ENCODE measurements at regions not wholly inside any gene's neighbourhood (a gene's known extent, or its start where the extent isn't known, plus 50 kb on each side); places are given as distances from the start of the nearest gene placed in this dataset.

- no peak for DNase-seq (ENCODE audit: low read depth)
These were observed 261.9 kb upstream of the EPHA4 start for GRCh38 chr2:221833966-221834365.

GRCh38 chr2:221831051-221831450, 258.9 kb upstream of the EPHA4 start:
- DNase-seq (ENCODE audit: low read depth), result no peak

GRCh38 chr2:221822416-221822815, 250.3 kb upstream of the EPHA4 start:
- peak; percentile 56 for DNase-seq (ENCODE audit: low read depth)

DNA sequence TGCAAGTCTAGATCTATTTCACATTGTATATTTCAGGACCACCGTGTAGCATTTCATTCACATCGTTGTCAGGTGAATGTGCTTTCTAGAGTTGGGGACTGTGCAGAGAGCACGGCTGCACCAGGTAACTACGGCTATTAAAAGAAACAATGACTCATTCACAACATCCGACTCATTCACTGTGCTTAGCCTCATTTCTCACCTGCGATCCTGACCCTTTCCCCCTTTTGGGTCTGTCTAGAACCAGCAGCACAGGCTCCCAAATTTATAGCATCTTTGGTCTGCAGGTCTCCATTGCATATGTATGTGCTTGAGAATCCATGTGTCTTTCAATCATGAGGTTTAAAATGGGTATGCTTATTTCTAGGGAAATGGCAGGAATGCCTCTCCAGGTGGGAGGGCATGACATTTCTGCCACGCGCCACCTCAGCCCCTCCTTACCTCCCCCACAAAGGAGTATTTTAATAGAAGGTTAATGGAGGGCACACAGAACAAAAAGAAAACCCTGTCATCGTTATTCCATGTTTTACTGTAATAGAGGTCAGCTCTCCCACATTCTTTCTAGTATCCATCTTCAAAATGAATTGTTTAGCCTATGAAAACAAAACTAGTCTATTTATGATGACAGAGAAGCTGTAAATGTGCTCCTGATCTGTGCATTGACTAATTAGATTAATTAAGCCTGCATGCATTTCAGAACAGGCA, 246.7 kb upstream of the EPHA4 start:
- no peak for DNase-seq (ENCODE audit: low read depth)

DNA sequence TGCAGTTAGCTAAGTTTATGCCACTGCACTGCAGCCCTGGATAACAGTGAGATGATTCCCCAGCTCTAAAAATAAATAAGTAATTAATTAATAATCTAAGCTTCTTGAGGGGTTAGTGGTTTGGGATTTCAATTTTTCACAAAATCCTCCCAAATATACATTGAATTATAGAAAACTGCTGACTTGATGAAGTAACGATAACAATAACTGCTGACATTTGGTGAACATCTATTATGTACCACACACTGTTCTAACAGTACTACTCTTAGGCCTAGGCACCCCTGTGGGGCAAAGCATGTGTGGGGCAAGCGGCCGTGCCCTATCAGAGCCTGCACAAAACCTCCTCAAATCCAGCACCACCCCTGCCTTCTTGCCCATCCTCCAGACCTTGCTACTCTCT, 245.8 kb upstream of the EPHA4 start:
- DNase-seq (ENCODE audit: low read depth), result no peak

- peak; percentile 60 for DNase-seq (ENCODE audit: low read depth)
These were observed 244.9 kb upstream of the EPHA4 start for GRCh38 chr2:221817052-221817451.

DNA sequence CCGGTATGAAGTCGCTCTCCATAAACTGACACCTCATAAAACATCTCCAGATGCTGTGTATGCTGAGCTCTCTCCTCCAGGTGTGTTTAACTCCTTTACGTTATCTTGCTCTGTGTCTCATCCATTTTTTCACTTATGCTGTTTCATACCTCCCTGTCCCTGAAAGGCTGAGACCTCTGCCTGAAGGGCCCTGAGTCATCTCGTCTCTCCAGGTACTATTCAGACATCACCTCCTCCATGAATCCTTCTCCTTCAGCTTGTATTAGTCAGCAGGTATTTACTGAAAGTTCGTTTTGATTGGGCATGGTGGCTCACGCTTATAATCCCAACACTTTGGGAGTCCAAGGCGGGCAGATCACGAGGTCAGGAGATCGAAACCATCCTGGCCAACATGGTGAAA, 244.5 kb upstream of the EPHA4 start:
- no peak for DNase-seq (ENCODE audit: low read depth)

DNA sequence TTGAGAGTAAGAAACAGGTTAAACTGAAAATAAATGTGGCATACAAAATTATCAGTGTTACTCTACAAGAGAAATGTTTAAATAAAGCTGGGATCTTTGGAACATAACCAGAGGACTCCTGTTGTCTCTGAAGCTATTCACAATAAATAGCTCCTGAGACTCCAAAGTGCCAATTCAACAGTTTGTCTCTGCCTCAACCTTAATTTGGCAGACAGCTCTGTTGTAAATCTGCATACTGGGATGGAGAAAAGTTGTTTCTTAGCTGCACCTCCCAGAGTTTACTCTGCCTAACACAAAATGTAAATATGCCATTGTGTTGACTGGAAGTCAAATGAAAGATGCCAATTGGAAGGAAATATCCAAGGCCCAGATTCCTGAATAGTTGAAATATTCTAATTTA, 238.5 kb upstream of the EPHA4 start:
- no peak for DNase-seq (ENCODE audit: low read depth)

GRCh38 chr2:221810245-221810644, 238.1 kb upstream of the EPHA4 start:
- no peak for DNase-seq (ENCODE audit: low read depth)

DNA sequence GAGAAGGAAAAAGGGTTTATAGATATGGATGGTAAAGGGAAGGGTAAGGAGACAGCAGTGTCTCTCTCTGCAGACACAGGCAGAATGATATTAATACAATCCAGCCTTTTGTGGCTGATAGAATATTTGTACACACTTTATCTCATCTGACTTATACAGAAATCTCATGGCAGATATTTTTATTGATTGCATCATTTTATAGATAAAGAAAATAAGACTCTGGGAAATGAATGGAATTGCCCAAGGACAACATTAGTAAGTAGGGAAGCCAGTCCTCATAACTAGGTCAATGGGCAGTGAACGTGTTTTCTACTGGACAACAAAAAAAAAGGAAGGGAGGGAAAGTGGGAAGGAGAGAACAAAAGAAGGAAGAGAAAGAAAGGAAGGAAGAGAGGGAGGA, 236.4 kb upstream of the EPHA4 start:
- DNase-seq (ENCODE audit: low read depth), result no peak

DNA sequence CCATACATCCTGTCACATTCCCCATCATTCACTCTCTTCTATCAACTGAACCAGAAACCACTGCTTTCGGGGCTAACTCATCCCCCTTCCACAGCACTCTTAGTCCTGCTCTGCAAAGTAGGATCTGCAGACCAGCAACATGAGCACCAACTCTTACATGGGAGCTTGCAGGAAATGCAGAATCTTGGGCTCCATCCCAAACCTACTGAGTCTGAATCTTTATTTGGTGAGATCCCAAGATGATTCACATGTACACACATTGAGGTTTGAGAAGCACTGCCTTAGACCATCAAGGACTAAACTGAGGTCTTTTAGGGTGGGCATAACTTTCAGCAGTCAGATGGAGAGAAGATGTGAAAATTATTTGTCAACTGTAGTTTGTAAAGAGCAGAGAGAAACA, 235.6 kb upstream of the EPHA4 start:
- no peak for DNase-seq (ENCODE audit: low read depth)

DNA sequence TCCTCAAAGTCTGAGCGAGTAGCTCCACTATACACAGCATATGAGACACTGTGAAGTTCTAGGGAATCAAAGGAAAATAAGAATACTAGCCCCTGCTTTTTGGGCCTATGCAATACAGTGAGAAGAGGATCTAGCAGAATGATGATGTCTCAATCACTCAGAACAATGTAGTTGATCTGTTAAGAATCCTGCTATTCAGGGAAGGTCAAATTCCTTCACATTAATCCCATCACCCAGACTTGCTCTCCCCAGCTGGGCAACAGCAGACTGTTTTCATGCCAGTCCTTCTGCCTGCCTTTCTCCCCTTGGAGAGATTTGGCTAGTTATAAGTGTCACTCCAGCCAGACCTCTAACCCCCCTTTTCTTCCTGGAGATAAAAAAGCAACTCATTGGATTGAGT, 230.0 kb upstream of the EPHA4 start:
- no peak for DNase-seq (ENCODE audit: low read depth)

- no peak for DNase-seq (ENCODE audit: low read depth)
These were observed 220.9 kb upstream of the EPHA4 start for GRCh38 chr2:221792971-221793521.

DNA sequence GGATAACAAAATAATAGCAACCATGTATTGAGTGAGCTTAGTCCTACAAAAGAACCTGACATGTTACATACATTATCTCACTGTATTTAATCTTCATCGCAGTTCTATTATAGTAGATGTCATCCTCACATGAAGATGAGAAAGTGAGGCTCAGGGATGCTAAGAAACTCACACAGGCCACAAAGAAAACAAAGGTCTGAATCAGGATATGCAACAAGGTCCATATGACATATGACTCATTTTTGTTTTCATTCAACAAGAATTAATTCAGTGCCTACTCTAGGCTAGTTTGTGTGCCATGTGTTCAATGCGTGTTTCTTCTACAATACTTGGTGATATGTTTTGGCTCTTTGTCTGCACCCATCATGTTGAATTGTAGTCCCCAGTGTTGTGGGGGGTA, 219.7 kb upstream of the EPHA4 start:
- peak; percentile 36 for DNase-seq (ENCODE audit: low read depth)

- no peak for DNase-seq (ENCODE audit: low read depth)
These were observed 215.5 kb upstream of the EPHA4 start for GRCh38 chr2:221787561-221787960.

DNA sequence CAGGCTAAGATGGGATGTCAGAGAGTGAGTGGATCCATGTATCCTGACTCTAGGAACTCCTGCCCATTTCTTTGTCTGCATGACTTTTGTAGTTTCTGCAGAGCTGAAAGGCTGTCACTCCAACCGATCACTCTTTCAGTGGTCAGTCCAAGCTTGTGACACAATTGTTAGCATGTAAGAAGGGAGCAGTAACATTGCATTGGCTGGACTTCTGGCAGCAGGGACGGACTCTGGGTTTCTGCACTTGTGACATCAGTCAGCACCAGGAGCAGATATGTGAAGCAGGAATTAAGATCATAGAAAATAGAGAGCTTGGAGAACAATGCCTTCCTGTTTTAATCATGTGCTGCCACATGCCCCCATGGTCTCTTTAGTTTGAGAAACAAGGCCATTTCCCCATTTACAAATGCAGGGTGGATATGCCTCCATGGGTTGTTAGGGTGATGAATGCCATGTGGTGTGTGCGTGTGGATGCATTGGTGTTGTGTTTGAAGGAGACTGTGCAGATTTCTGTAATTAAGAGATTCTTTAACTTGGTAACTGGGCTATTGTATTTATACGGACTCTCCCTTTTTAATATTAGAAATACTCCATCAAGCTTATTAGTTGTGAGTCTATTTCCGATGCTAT, 214.3 kb upstream of the EPHA4 start:
- DNase-seq (ENCODE audit: low read depth), result no peak

DNA sequence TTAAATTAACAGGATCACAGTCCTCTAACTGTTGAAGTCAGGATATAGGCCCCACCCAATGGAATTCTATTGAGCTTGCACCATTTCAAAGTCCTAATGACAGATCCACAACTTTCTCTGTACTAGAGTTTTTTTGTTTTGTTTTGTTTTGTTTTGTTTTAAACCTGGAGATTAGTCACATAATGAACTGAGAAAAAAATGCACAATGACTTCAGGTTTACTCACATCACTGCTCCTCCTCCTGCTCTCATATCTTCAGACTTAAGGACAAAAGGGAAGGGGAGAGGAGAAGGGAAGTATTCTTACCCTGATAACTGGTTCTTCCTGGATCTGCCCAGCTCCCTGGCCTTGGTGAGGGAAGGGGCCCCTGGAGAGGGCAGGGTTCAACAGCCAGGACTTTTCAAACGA, 208.2 kb upstream of the EPHA4 start:
- DNase-seq (ENCODE audit: low read depth), result peak; percentile 66

DNA sequence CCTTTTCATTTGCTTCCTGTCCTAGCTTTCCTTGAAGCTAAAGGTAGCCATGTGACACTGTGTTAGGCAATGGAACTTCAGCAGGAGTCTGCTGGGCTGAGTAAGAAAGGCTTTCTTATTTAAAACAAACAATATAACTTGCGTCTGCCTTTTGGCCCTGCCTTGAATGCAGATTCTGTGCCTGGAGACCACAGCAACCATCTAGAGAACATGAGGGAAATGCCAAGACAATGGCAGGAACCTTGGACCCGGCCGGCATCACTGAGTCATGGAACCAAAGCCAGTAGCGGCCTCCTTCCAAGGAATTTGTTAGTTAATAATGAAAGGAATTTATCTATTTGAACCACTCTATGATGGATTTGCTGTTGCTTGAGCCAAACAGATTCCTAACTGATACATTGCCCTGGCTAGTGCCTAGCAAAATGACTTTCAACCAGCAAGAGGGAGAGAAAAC, 207.5 kb upstream of the EPHA4 start:
- DNase-seq (ENCODE audit: low read depth), result no peak

DNA sequence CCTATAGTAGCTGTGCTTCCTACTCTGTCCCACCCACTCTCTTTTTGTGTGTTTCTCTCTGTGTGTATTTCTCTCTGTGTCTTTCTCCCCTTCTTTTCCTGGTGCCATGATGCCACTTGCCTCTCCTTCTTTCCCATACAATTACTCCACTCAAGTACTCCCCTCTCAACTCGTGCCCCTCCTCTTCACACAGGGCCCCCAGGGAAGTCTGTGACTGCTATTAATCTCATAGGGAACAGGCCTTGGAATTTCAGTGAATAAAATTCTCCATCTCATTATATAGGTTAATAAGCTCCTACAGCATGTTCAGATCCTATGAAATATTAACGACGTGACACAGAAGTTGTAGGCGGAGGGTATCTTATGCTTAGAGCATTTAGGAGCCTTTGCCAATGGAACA, 205.9 kb upstream of the EPHA4 start:
- DNase-seq (ENCODE audit: low read depth), result no peak

DNA sequence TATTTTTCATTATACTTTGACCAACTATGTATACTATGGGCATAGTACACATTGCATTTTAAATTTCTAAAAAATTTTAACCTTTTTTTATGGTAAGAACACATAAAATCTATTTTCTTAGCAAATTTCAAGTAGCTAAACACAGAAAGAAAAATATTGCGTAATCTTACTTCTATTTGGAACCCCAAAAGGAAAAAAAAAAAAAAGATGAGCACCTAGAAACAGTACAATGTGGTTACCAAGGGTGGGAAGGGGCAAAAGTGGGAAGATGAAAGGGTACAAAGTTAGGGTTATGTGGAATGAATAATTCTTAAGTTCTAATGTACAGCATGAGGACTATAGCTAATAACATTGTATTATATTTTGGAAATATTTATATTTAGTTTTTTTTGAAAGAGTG, 205.0 kb upstream of the EPHA4 start:
- no peak for DNase-seq (ENCODE audit: low read depth)

GRCh38 chr2:221775096-221775495, 203.0 kb upstream of the EPHA4 start:
- DNase-seq (ENCODE audit: low read depth), result no peak

GRCh38 chr2:221774136-221774535, 202.0 kb upstream of the EPHA4 start:
- no peak for DNase-seq (ENCODE audit: low read depth)

GRCh38 chr2:221771297-221771696, 199.2 kb upstream of the EPHA4 start:
- DNase-seq (ENCODE audit: low read depth), result no peak
